Liver (tissue), 8 donors: ENCODE measurements at regions not wholly inside any gene's neighbourhood (a gene's known extent, or its start where the extent isn't known, plus 50 kb on each side); places are given as distances from the start of the nearest gene placed in this dataset.

Source experiments
- DNase-seq: peaks from one replicate; pipeline ENCODE4 v3.0.0-alpha.2; 2017; ENCODE audit warnings: low spot score
- H3K27ac ChIP-seq, 2 donors: one replicate each; pipeline ENCODE4 v1.7.0; 2013; ENCODE audit warnings: inconsistent platforms in 2 of 2, low read length in 2 of 2, control low read depth in 1 of 2, low read depth in 1 of 2, mild to moderate bottlenecking in 1 of 2
- H3K27me3 ChIP-seq, 4 donors: one replicate each; pipeline versions ENCODE4 v1.6.1 to v1.7.0; 2013; ENCODE audit warnings: low read length in 3 of 4, inconsistent platforms in 1 of 4, mild to moderate bottlenecking in 1 of 4, moderate library complexity in 1 of 4; ENCODE audit not compliant: control insufficient read depth in 4 of 4, insufficient read depth in 4 of 4
- H3K36me3 ChIP-seq, 4 donors: one replicate each; pipeline versions ENCODE4 v1.6.1 to v1.7.0; 2013; ENCODE audit warnings: low read length in 3 of 4, mild to moderate bottlenecking in 3 of 4, low read depth in 1 of 4, moderate library complexity in 1 of 4; ENCODE audit not compliant: control insufficient read depth in 4 of 4, insufficient read depth in 3 of 4
- H3K4me1 ChIP-seq, 4 donors: one replicate each; pipeline versions ENCODE4 v1.6.1 to v1.7.0; 2013; ENCODE audit warnings: low read length in 3 of 4, mild to moderate bottlenecking in 3 of 4, moderate library complexity in 1 of 4; ENCODE audit not compliant: control insufficient read depth in 4 of 4, insufficient read depth in 4 of 4
- H3K4me3 ChIP-seq, 3 donors: one replicate each; pipeline versions ENCODE4 v1.6.1 to v1.7.0; 2013; ENCODE audit warnings: low read length in 3 of 3, control low read depth in 1 of 3, low read depth in 1 of 3, mild to moderate bottlenecking in 1 of 3
- H3K9ac ChIP-seq, 2 donors: one replicate each; pipeline ENCODE4 v1.7.0; 2013; ENCODE audit warnings: low read length in 2 of 2, mild to moderate bottlenecking in 2 of 2, moderate library complexity in 2 of 2, control low read depth in 1 of 2, low read depth in 1 of 2
- H3K9me3 ChIP-seq, 4 donors: one replicate each; pipeline versions ENCODE4 v1.6.1 to v1.7.0; 2013; ENCODE audit warnings: low read length in 3 of 4; ENCODE audit not compliant: control insufficient read depth in 4 of 4
- ATF3 ChIP-seq: IDR thresholded peaks from 2 replicates; pipeline ENCODE4 v1.6.1; 2016; ENCODE audit warnings: antibody characterized with exemption
- FOXA1 ChIP-seq: IDR thresholded peaks from 2 replicates; pipeline ENCODE4 v1.6.1; 2016; ENCODE audit warnings: antibody characterized with exemption
- FOXA2 ChIP-seq: IDR thresholded peaks from 2 replicates; pipeline ENCODE4 v1.6.1; 2016; ENCODE audit warnings: antibody characterized with exemption
- GABPA ChIP-seq, 2 donors: IDR thresholded peaks in 1 of 2; conservative IDR thresholded peaks in 1 of 2; 2 replicates each; pipeline ENCODE4 v1.6.1; 2016; ENCODE audit warnings: antibody characterized with exemption in 2 of 2, mild to moderate bottlenecking in 1 of 2, moderate library complexity in 1 of 2
- HNF4A ChIP-seq, 2 donors: conservative IDR thresholded peaks; 2 replicates each; pipeline ENCODE4 v1.6.1; 2016; ENCODE audit warnings: antibody characterized with exemption in 2 of 2, mild to moderate bottlenecking in 2 of 2
- HNF4G ChIP-seq: IDR thresholded peaks from 2 replicates; pipeline ENCODE4 v1.6.1; 2016; ENCODE audit warnings: antibody characterized with exemption
- NR2F2 ChIP-seq: IDR thresholded peaks from 2 replicates; pipeline ENCODE4 v1.6.1; 2016; ENCODE audit warnings: antibody characterized with exemption
- RAD21 ChIP-seq, 2 donors: IDR thresholded peaks; 2 replicates each; pipeline ENCODE4 v1.6.1; 2016; ENCODE audit warnings: antibody characterized with exemption in 2 of 2, mild to moderate bottlenecking in 2 of 2
- RXRA ChIP-seq, 2 donors: IDR thresholded peaks; 2 replicates each; pipeline ENCODE4 v1.6.1; 2017 to 2018; ENCODE audit warnings: antibody characterized with exemption in 2 of 2, mild to moderate bottlenecking in 1 of 2
- SP1 ChIP-seq: IDR thresholded peaks from 2 replicates; pipeline ENCODE4 v1.6.1; 2018; ENCODE audit warnings: antibody characterized with exemption, mild to moderate bottlenecking
- TAF1 ChIP-seq: conservative IDR thresholded peaks from 2 replicates; pipeline ENCODE4 v1.6.1; 2016; ENCODE audit warnings: antibody characterized with exemption, mild to moderate bottlenecking
- YY1 ChIP-seq: IDR thresholded peaks from 2 replicates; pipeline ENCODE4 v1.6.1; 2016; ENCODE audit warnings: antibody characterized with exemption, mild to moderate bottlenecking
- WGBS: extraction: QIAGEN DNeasy Blood & Tissue Kit; methylation state at CpG from one replicate; pipeline ENCODE4 v1.1.7; 2013; 5-methylcytosine and 5-hydroxymethylcytosine counted together
- TF ChIP-seq, protein P1 (sequence below): IDR thresholded peaks from 2 replicates; pipeline ENCODE4 v1.6.1; 2016; ENCODE audit warnings: antibody characterized with exemption
- TF ChIP-seq, protein P2 (sequence below): IDR thresholded peaks from 2 replicates; pipeline ENCODE4 v1.6.1; 2016; ENCODE audit warnings: antibody characterized with exemption, mild to moderate bottlenecking
- TF ChIP-seq, protein P3 (sequence below): fragments of 150-350 bp; IDR thresholded peaks from 2 replicates; pipeline ENCODE4 v1.5.1; 2017; ENCODE audit warnings: improper control_type of control experiment, low read depth, low read length; ENCODE audit not compliant: missing input control
- donor health status: healthy.
- donor health status: healthy.
- donor health status: healthy.
- donor health status: healthy.
- donor health status: healthy.

DNA sequence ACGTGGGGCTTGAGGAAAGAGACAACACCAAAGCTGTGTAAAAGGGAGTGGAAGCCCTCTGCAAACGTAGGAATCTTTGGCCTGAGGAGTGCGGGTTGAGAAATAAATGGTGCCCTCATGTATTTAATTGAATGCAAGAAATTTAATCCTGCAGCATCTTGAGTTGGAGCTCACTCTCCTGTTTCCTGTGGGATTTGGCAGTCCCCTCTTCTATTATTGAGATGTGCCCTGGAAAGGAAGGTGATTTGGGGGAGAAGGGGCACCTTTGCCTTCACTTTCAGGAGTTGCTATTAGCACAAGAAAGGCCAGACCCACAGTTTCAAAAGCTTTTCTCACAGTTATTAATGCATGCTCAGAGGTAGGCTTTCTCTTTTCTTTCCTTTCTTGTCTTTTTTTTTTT is 201.4 kb upstream of the HDDC2 start:
- TF ChIP-seq, protein P1, sequence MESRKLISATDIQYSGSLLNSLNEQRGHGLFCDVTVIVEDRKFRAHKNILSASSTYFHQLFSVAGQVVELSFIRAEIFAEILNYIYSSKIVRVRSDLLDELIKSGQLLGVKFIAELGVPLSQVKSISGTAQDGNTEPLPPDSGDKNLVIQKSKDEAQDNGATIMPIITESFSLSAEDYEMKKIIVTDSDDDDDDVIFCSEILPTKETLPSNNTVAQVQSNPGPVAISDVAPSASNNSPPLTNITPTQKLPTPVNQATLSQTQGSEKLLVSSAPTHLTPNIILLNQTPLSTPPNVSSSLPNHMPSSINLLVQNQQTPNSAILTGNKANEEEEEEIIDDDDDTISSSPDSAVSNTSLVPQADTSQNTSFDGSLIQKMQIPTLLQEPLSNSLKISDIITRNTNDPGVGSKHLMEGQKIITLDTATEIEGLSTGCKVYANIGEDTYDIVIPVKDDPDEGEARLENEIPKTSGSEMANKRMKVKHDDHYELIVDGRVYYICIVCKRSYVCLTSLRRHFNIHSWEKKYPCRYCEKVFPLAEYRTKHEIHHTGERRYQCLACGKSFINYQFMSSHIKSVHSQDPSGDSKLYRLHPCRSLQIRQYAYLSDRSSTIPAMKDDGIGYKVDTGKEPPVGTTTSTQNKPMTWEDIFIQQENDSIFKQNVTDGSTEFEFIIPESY: no peak
- TF ChIP-seq FOXA1 (no peak), GABPA (IDR thresholded peaks at IDR 0.05 in 1 of 2, conservative IDR thresholded peaks at IDR 0.05 in 1 of 2) (no peak), ATF3 (no peak), NR2F2 (no peak), RAD21 (IDR thresholded peaks at IDR 0.05) (no peak), YY1 (no peak), HNF4G (no peak), HNF4A (conservative IDR thresholded peaks at IDR 0.05) (no peak), TAF1 (no peak)
- TF ChIP-seq, protein P2, sequence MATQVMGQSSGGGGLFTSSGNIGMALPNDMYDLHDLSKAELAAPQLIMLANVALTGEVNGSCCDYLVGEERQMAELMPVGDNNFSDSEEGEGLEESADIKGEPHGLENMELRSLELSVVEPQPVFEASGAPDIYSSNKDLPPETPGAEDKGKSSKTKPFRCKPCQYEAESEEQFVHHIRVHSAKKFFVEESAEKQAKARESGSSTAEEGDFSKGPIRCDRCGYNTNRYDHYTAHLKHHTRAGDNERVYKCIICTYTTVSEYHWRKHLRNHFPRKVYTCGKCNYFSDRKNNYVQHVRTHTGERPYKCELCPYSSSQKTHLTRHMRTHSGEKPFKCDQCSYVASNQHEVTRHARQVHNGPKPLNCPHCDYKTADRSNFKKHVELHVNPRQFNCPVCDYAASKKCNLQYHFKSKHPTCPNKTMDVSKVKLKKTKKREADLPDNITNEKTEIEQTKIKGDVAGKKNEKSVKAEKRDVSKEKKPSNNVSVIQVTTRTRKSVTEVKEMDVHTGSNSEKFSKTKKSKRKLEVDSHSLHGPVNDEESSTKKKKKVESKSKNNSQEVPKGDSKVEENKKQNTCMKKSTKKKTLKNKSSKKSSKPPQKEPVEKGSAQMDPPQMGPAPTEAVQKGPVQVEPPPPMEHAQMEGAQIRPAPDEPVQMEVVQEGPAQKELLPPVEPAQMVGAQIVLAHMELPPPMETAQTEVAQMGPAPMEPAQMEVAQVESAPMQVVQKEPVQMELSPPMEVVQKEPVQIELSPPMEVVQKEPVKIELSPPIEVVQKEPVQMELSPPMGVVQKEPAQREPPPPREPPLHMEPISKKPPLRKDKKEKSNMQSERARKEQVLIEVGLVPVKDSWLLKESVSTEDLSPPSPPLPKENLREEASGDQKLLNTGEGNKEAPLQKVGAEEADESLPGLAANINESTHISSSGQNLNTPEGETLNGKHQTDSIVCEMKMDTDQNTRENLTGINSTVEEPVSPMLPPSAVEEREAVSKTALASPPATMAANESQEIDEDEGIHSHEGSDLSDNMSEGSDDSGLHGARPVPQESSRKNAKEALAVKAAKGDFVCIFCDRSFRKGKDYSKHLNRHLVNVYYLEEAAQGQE: no peak
- 81% methylated on average over 3 of the region's 3 CpGs for WGBS

DNA sequence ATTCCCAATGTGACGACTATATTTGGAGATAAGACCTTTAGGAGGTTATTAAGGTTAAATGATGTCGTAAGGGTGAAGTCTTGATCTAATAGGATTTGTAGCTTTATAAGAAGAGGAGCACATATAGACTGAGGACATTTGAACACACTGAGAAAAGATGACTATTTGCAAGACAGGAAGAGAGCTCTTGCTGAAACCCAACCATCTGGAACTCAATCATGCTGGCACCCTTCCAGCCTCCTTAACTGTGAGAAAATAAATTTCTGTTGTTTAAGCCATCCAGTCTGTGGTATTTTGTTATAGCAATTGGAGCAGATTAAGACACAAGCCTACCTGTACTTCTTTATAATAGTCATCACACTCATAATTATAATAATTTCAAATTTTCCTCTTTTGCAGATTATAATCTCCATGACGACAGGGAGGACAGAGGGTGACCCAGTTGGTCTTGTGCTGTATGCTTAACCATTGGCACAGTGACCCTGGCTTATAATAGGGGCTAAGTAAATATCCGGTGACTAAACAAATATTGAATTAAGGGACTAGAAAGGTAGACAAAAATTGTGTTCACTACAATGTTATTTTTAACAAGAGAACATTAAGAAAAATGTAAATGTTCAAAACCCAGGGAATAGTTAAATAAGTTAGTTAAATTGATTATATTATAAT is 206.4 kb upstream of the HDDC2 start:
- no peaks in the 10 kb centered on the region for H3K27me3 ChIP-seq
- 47% methylated on average over 4 of the region's 4 CpGs for WGBS
- H3K36me3 ChIP-seq: no peaks in the 10 kb centered on the region
- no peaks in the 10 kb centered on the region for H3K9me3 ChIP-seq
- peaks cover 0 to 9% (median 6%) of the 10 kb centered on the region in 4 donors for H3K4me1 ChIP-seq
- H3K27ac ChIP-seq: no peak overlapping the region
- H3K4me3 ChIP-seq: no peak overlapping the region
- no peak overlapping the region for H3K9ac ChIP-seq
- DNase-seq: no peak
- TF ChIP-seq RXRA (IDR thresholded peaks at IDR 0.05) (peak; percentile 55 to 68), FOXA2 (peak; percentile 40), HNF4A (conservative IDR thresholded peaks at IDR 0.05) (peak in 1 of 2 donors; percentile 23), SP1 (peak; percentile 30), FOXA1 (peak; percentile 25), ATF3 (no peak)
- TF ChIP-seq, protein P3, sequence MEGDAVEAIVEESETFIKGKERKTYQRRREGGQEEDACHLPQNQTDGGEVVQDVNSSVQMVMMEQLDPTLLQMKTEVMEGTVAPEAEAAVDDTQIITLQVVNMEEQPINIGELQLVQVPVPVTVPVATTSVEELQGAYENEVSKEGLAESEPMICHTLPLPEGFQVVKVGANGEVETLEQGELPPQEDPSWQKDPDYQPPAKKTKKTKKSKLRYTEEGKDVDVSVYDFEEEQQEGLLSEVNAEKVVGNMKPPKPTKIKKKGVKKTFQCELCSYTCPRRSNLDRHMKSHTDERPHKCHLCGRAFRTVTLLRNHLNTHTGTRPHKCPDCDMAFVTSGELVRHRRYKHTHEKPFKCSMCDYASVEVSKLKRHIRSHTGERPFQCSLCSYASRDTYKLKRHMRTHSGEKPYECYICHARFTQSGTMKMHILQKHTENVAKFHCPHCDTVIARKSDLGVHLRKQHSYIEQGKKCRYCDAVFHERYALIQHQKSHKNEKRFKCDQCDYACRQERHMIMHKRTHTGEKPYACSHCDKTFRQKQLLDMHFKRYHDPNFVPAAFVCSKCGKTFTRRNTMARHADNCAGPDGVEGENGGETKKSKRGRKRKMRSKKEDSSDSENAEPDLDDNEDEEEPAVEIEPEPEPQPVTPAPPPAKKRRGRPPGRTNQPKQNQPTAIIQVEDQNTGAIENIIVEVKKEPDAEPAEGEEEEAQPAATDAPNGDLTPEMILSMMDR: no peak

More for the DNA sequence above, 201.4 kb upstream of the HDDC2 start:
- no peak for DNase-seq
- H3K36me3 ChIP-seq: no peaks in the 10 kb centered on the region
- peaks cover 0 to 6% (median 4%) of the 10 kb centered on the region in 4 donors for H3K4me1 ChIP-seq
- no peaks in the 10 kb centered on the region for H3K9me3 ChIP-seq
- no peak overlapping the region for H3K4me3 ChIP-seq
- H3K27ac ChIP-seq: no peak overlapping the region
- no peak overlapping the region for H3K9ac ChIP-seq
- no peaks in the 10 kb centered on the region for H3K27me3 ChIP-seq
